CD4-positive, CD25-positive, alpha-beta regulatory T cell (primary cell): ENCODE measurements at regions not wholly inside any gene's neighbourhood (a gene's known extent, or its start where the extent isn't known, plus 50 kb on each side); places are given as distances from the start of the nearest gene placed in this dataset.

Experiments
- ATAC-seq, 2 donors: fragments of 150-1000 bp; cut with Tn5 transposase; one replicate each; pipeline ENCODE4 v1.10.0; 2021; ENCODE audit warnings: low read depth in 2 of 2, moderate number of reproducible peaks in 2 of 2, moderate library complexity in 1 of 2
- DNase-seq, 3 donors: peaks; one replicate each; pipeline versions ENCODE4 v3.0.0 to v3.0.0-alpha.2; 2012 to 2022; ENCODE audit warnings: mixed read lengths in 1 of 3
- H3K27ac ChIP-seq: one replicate; pipeline ENCODE4 v1.7.0; 2013; ENCODE audit warnings: mild to moderate bottlenecking, low read length; ENCODE audit not compliant: insufficient read depth, poor library complexity, severe bottlenecking
- H3K27me3 ChIP-seq: one replicate; pipeline ENCODE4 v1.7.0; 2013; ENCODE audit warnings: low read length; ENCODE audit not compliant: control insufficient read depth, insufficient read depth
- H3K36me3 ChIP-seq: one replicate; pipeline ENCODE4 v1.7.0; 2013; ENCODE audit warnings: mild to moderate bottlenecking, low read length, moderate library complexity; ENCODE audit not compliant: control insufficient read depth, insufficient read depth
- H3K4me1 ChIP-seq: 2 replicates; pipeline ENCODE4 v1.7.0; 2013; ENCODE audit warnings: mild to moderate bottlenecking, low read length; ENCODE audit not compliant: insufficient read depth, control insufficient read depth, poor library complexity, severe bottlenecking
- H3K4me3 ChIP-seq: one replicate; pipeline ENCODE4 v1.7.0; 2013; ENCODE audit warnings: low read depth, mild to moderate bottlenecking, low read length, moderate library complexity
- H3K9me3 ChIP-seq, 2 experiments: 1 replicate in 1 of 2; 2 replicates in 1 of 2; pipeline ENCODE4 v1.7.0; 2013; ENCODE audit warnings: low read length in 2 of 2, mild to moderate bottlenecking in 1 of 2, moderate library complexity in 1 of 2; ENCODE audit not compliant: control insufficient read depth in 2 of 2
- H3K27ac Mint-ChIP-seq, 3 donors: one replicate each; pipeline ENCODE4 v1.8.0; 2020 to 2022; ENCODE audit warnings: mild to moderate bottlenecking in 3 of 3, mixed read lengths in 3 of 3, moderate library complexity in 2 of 3
- H3K27me3 Mint-ChIP-seq: one replicate; pipeline ENCODE4 v1.8.0; 2022; ENCODE audit warnings: mild to moderate bottlenecking, mixed read lengths
- H3K36me3 Mint-ChIP-seq: one replicate; pipeline ENCODE4 v1.8.0; 2020; ENCODE audit warnings: mixed read lengths
- H3K4me1 Mint-ChIP-seq, 4 donors: one replicate each; pipeline ENCODE4 v1.8.0; 2020 to 2022; ENCODE audit warnings: mixed read lengths in 4 of 4, mild to moderate bottlenecking in 1 of 4
- H3K4me3 Mint-ChIP-seq, 4 donors: one replicate each; pipeline ENCODE4 v1.8.0; 2020 to 2022; ENCODE audit warnings: mild to moderate bottlenecking in 4 of 4, mixed read lengths in 4 of 4, moderate library complexity in 3 of 4
- H3K9me3 Mint-ChIP-seq, 7 donors: one replicate each; pipeline ENCODE4 v1.8.0; 2020 to 2022; ENCODE audit warnings: mixed read lengths in 7 of 7, mild to moderate bottlenecking in 3 of 7, moderate library complexity in 2 of 7

- Histone ChIP-seq H3K4me1 (no peaks in the 10 kb centered on the region), H3K27me3 (no peaks in the 10 kb centered on the region), H3K4me3 (no peak overlapping the region), H3K27ac (no peak overlapping the region), H3K36me3 (no peaks in the 10 kb centered on the region), H3K9me3 (no peaks in the 10 kb centered on the region)
- DNase-seq (no peak), ATAC-seq (no peak)
- H3K27me3 Mint-ChIP-seq: no peaks in the 10 kb centered on the region
- no peaks in the 10 kb centered on the region for H3K36me3 Mint-ChIP-seq
- no peak overlapping the region for H3K4me3 Mint-ChIP-seq
- peaks cover 0 to 8% (median 2%) of the 10 kb centered on the region in 7 donors for H3K9me3 Mint-ChIP-seq
- no peak overlapping the region for H3K27ac Mint-ChIP-seq
- no peaks in the 10 kb centered on the region for H3K4me1 Mint-ChIP-seq
Observed at GRCh38 chr16:65855171-65856145, 511.0 kb upstream of the CDH5 start.

GRCh38 chr16:65846210-65846602 lies 520.3 kb upstream of the CDH5 start:
- Mint-ChIP-seq H3K4me3 (no peak overlapping the region), H3K36me3 (no peaks in the 10 kb centered on the region), H3K27me3 (no peaks in the 10 kb centered on the region), H3K4me1 (no peaks in the 10 kb centered on the region), H3K9me3 (peaks cover 0 to 3% (median 2%) of the 10 kb centered on the region in 7 donors), H3K27ac (no peak overlapping the region)
- ATAC-seq (no peak), DNase-seq (no peak)
- H3K4me1 ChIP-seq: no peaks in the 10 kb centered on the region
- no peaks in the 10 kb centered on the region for H3K27me3 ChIP-seq
- no peaks in the 10 kb centered on the region for H3K36me3 ChIP-seq
- no peak overlapping the region for H3K4me3 ChIP-seq
- no peaks in the 10 kb centered on the region for H3K9me3 ChIP-seq
- H3K27ac ChIP-seq: no peak overlapping the region

GRCh38 chr16:65845466-65846209 lies 520.9 kb upstream of the CDH5 start:
- Histone ChIP-seq H3K27me3 (no peaks in the 10 kb centered on the region), H3K9me3 (no peaks in the 10 kb centered on the region), H3K4me1 (no peaks in the 10 kb centered on the region), H3K36me3 (no peaks in the 10 kb centered on the region), H3K4me3 (no peak overlapping the region), H3K27ac (no peak overlapping the region)
- Mint-ChIP-seq H3K9me3 (peaks cover 0 to 3% (median 2%) of the 10 kb centered on the region in 7 donors), H3K27ac (no peak overlapping the region), H3K4me1 (no peaks in the 10 kb centered on the region), H3K4me3 (no peak overlapping the region), H3K36me3 (no peaks in the 10 kb centered on the region), H3K27me3 (no peaks in the 10 kb centered on the region)
- ATAC-seq (no peak), DNase-seq (no peak)

- Mint-ChIP-seq H3K9me3 (peaks cover 0 to 6% (median 1%) of the 10 kb centered on the region in 7 donors), H3K4me3 (no peak overlapping the region), H3K27ac (no peak overlapping the region), H3K36me3 (no peaks in the 10 kb centered on the region), H3K27me3 (no peaks in the 10 kb centered on the region), H3K4me1 (no peaks in the 10 kb centered on the region)
- Histone ChIP-seq H3K4me1 (no peaks in the 10 kb centered on the region), H3K4me3 (no peak overlapping the region), H3K27me3 (no peaks in the 10 kb centered on the region), H3K9me3 (no peaks in the 10 kb centered on the region), H3K36me3 (no peaks in the 10 kb centered on the region), H3K27ac (no peak overlapping the region)
- DNase-seq (no peak), ATAC-seq (no peak)
Observed at GRCh38 chr16:65843941-65844340, 522.5 kb upstream of the CDH5 start.

GRCh38 chr16:65842067-65842466 lies 524.4 kb upstream of the CDH5 start:
- Mint-ChIP-seq H3K9me3 (peaks cover 0 to 3% (median 0%) of the 10 kb centered on the region in 7 donors), H3K27ac (no peak overlapping the region), H3K4me1 (no peaks in the 10 kb centered on the region), H3K36me3 (no peaks in the 10 kb centered on the region), H3K27me3 (no peaks in the 10 kb centered on the region), H3K4me3 (no peak overlapping the region)
- Histone ChIP-seq H3K27ac (no peak overlapping the region), H3K9me3 (no peaks in the 10 kb centered on the region), H3K36me3 (no peaks in the 10 kb centered on the region), H3K27me3 (no peaks in the 10 kb centered on the region), H3K4me1 (no peaks in the 10 kb centered on the region), H3K4me3 (no peak overlapping the region)
- no peak for DNase-seq
- no peak for ATAC-seq

- Histone ChIP-seq H3K4me3 (no peak overlapping the region), H3K27ac (no peak overlapping the region), H3K4me1 (no peaks in the 10 kb centered on the region), H3K36me3 (no peaks in the 10 kb centered on the region), H3K27me3 (no peaks in the 10 kb centered on the region), H3K9me3 (no peaks in the 10 kb centered on the region)
- Mint-ChIP-seq H3K27ac (no peak overlapping the region), H3K4me3 (no peak overlapping the region), H3K9me3 (peaks cover 0 to 3% (median 0%) of the 10 kb centered on the region in 7 donors), H3K36me3 (no peaks in the 10 kb centered on the region), H3K4me1 (no peaks in the 10 kb centered on the region), H3K27me3 (no peaks in the 10 kb centered on the region)
- ATAC-seq (no peak), DNase-seq (no peak)
Observed at GRCh38 chr16:65838001-65838400, 528.5 kb upstream of the CDH5 start.

GRCh38 chr16:65837464-65837863 lies 529.0 kb upstream of the CDH5 start:
- Histone ChIP-seq H3K4me3 (no peak overlapping the region), H3K36me3 (no peaks in the 10 kb centered on the region), H3K27me3 (no peaks in the 10 kb centered on the region), H3K4me1 (no peaks in the 10 kb centered on the region), H3K27ac (no peak overlapping the region), H3K9me3 (no peaks in the 10 kb centered on the region)
- Mint-ChIP-seq H3K9me3 (peaks cover 0 to 3% (median 0%) of the 10 kb centered on the region in 7 donors), H3K4me1 (no peaks in the 10 kb centered on the region), H3K4me3 (no peak overlapping the region), H3K27ac (no peak overlapping the region), H3K36me3 (no peaks in the 10 kb centered on the region), H3K27me3 (no peaks in the 10 kb centered on the region)
- ATAC-seq: no peak
- DNase-seq: no peak
